Medulla oblongata (tissue), 1 donor: ENCODE measurements at regions not wholly inside any gene's neighbourhood (a gene's known extent, or its start where the extent isn't known, plus 50 kb on each side); places are given as distances from the start of the nearest gene placed in this dataset.
"Not testable (repeated sequence)": the region's sequence is repeated elsewhere in the genome, so short reads cannot be mapped to it uniquely, and the experiment has no call there.

Experiments used
- DNase-seq: peaks from one replicate; pipeline ENCODE4 v3.0.0-alpha.2; 2015; ENCODE audit errors: extremely low spot score

- peak; percentile 3 for DNase-seq
Observed at GRCh38 chr1:4171480-4172450, 271.7 kb upstream of the C1orf174 start.

- DNase-seq: peak; percentile 39
Observed at GRCh38 chr1:4172644-4173599, 272.9 kb upstream of the C1orf174 start.

GRCh38 chr1:4173731-4174130 is 273.7 kb upstream of the C1orf174 start:
- DNase-seq: no peak

GRCh38 chr1:4174291-4175200 is 274.5 kb upstream of the C1orf174 start:
- DNase-seq: no peak

GRCh38 chr1:4175566-4176405 is 275.7 kb upstream of the C1orf174 start:
- no peak for DNase-seq

GRCh38 chr1:4176841-4177240 is 276.8 kb upstream of the C1orf174 start:
- DNase-seq: no peak

- no peak for DNase-seq
Observed at GRCh38 chr1:4177425-4178150, 277.5 kb upstream of the C1orf174 start.

- DNase-seq: no peak
Observed at GRCh38 chr1:4178501-4179113, 278.5 kb upstream of the C1orf174 start.

- DNase-seq: no peak
Observed at GRCh38 chr1:4179914-4180735, 280.1 kb upstream of the C1orf174 start.

- DNase-seq: not testable (repeated sequence)
Observed at GRCh38 chr1:4186486-4186885, 286.4 kb upstream of the C1orf174 start.

GRCh38 chr1:4203501-4203900 is 303.4 kb upstream of the C1orf174 start:
- DNase-seq: no peak

GRCh38 chr1:4207183-4207582 is 307.1 kb upstream of the C1orf174 start:
- no peak for DNase-seq

GRCh38 chr1:4207842-4208692 is 308.0 kb upstream of the C1orf174 start:
- no peak for DNase-seq

GRCh38 chr1:4210043-4210442 is 310.0 kb upstream of the C1orf174 start:
- DNase-seq: no peak

GRCh38 chr1:4212796-4213195 is 312.7 kb upstream of the C1orf174 start:
- no peak for DNase-seq

GRCh38 chr1:4213366-4213973 is 313.4 kb upstream of the C1orf174 start:
- DNase-seq: no peak

GRCh38 chr1:4214826-4215225 is 314.8 kb upstream of the C1orf174 start:
- DNase-seq: no peak
